ENCODE measurements at regions not wholly inside any gene's neighbourhood (a gene's known extent, or its start where the extent isn't known, plus 50 kb on each side); places are given as distances from the start of the nearest gene placed in this dataset.

- no peak for DNase-seq (ENCODE audit: extremely low spot score)
- ChIA-PET POLR2A (no interaction called here), CTCF (no interaction called here)
These were observed 623.7 kb downstream of the TYW1 start for GRCh38 chr7:67620216-67620933.

DNA sequence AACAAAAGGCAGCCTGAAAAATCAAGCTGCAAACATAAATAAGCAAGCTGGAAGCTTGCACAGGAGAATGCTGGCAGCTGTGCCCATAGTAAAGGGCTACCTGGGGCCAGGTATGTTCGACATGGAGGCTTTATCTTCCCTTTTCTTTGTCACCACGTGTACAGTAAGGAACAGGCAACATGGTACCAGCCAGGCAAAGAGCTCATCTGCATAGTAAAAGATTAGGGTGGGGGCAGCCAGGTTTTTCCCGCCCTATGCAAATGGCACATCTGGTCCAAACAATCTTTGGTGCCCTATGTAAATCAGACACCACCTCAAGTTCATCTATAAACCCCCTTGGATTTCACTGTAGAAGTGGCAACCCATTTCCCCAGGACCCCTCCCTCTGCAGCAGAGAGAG lies 625.1 kb downstream of the TYW1 start:
- TF ChIP-seq, protein P1, sequence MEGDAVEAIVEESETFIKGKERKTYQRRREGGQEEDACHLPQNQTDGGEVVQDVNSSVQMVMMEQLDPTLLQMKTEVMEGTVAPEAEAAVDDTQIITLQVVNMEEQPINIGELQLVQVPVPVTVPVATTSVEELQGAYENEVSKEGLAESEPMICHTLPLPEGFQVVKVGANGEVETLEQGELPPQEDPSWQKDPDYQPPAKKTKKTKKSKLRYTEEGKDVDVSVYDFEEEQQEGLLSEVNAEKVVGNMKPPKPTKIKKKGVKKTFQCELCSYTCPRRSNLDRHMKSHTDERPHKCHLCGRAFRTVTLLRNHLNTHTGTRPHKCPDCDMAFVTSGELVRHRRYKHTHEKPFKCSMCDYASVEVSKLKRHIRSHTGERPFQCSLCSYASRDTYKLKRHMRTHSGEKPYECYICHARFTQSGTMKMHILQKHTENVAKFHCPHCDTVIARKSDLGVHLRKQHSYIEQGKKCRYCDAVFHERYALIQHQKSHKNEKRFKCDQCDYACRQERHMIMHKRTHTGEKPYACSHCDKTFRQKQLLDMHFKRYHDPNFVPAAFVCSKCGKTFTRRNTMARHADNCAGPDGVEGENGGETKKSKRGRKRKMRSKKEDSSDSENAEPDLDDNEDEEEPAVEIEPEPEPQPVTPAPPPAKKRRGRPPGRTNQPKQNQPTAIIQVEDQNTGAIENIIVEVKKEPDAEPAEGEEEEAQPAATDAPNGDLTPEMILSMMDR (IDR thresholded peaks at IDR 0.05; ENCODE audit: control extremely low read depth, extremely low read depth, low read depth, missing control alignments), result no peak

More at GRCh38 chr7:67620216-67620933, 623.7 kb downstream of the TYW1 start:
- TF ChIP-seq, protein P1 (IDR thresholded peaks at IDR 0.05; ENCODE audit: control extremely low read depth, extremely low read depth, low read depth, missing control alignments), result no peak

GRCh38 chr7:67625257-67625737 lies 628.7 kb downstream of the TYW1 start:
- DNase-seq (ENCODE audit: extremely low spot score), result peak; percentile 43
- CTCF ChIA-PET, result interaction anchor here (0.9 to 3.5 kb wide), 9 partner anchors 10 to 259 kb away, joined by 3 to 22 read pairs (median 4); no protein-coding TSS in a partner anchor
- POLR2A ChIA-PET, result no interaction called here
- TF ChIP-seq, protein P1 (IDR thresholded peaks at IDR 0.05; ENCODE audit: control extremely low read depth, extremely low read depth, low read depth, missing control alignments), result peak; percentile 72

More for the DNA sequence above, 625.1 kb downstream of the TYW1 start:
- CTCF ChIA-PET, result interaction anchor here (1.8 kb wide), 1 partner anchor 12 kb away, joined by 5 read pairs; no protein-coding TSS in a partner anchor
- DNase-seq (ENCODE audit: extremely low spot score), result no peak
- POLR2A ChIA-PET, result no interaction called here

- DNase-seq (ENCODE audit: extremely low spot score), result no peak
- TF ChIP-seq, protein P1 (IDR thresholded peaks at IDR 0.05; ENCODE audit: control extremely low read depth, extremely low read depth, low read depth, missing control alignments), result no peak
- CTCF ChIA-PET, result interaction anchor here (1.8 kb wide), 1 partner anchor 43 kb away, joined by 5 read pairs; no protein-coding TSS in a partner anchor
- POLR2A ChIA-PET, result no interaction called here
These were observed 634.8 kb downstream of the TYW1 start for GRCh38 chr7:67631476-67631875.

DNA sequence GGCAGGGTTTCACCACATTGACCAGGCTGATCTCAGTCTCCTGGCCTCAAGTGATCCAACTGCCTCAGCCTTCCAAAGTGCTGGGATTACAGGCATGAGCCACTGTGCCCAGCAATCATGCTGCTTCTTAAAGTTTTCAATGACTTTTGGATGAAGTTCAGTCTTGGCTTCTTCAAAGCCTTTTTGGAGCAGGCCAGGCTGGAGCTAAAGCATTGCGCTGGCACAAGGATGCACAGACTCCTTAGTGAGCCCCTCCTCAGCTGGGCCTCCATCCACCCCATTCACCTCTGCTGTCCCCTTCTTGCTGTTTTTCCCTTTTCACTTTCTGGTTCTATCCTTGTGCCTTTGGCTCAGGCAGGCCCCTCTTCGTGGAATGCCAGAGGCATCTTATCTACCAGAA lies 638.6 kb downstream of the TYW1 start:
- POLR2A ChIA-PET, result no interaction called here
- DNase-seq (ENCODE audit: extremely low spot score), result no peak
- CTCF ChIA-PET, result interaction anchor here (1.1 kb wide), 1 partner anchor 10 kb away, joined by 5 read pairs; no protein-coding TSS in a partner anchor
- TF ChIP-seq, protein P1 (IDR thresholded peaks at IDR 0.05; ENCODE audit: control extremely low read depth, extremely low read depth, low read depth, missing control alignments), result no peak

GRCh38 chr7:67636348-67637022 lies 639.9 kb downstream of the TYW1 start:
- ChIA-PET POLR2A (no interaction called here), CTCF (interaction anchor here (1.6 to 3.3 kb wide), 2 partner anchors 9 to 11 kb away, joined by 5 to 11 read pairs; no protein-coding TSS in a partner anchor)
- no peak for DNase-seq (ENCODE audit: extremely low spot score)
- TF ChIP-seq, protein P1 (IDR thresholded peaks at IDR 0.05; ENCODE audit: control extremely low read depth, extremely low read depth, low read depth, missing control alignments), result no peak
